GM12878 (cell line): ENCODE measurements at regions not wholly inside any gene's neighbourhood (a gene's known extent, or its start where the extent isn't known, plus 50 kb on each side); places are given as distances from the start of the nearest gene placed in this dataset.

Experiments
- ATAC-seq: fragments of 200-7000 bp; cut with Tn5 transposase; 3 replicates; pipeline ENCODE4 v1.9.1; 2020; ENCODE audit warnings: mild to moderate bottlenecking, moderate library complexity
- BruUV-seq: library from RNA; stranded (reverse); fragments of 400-500 nt; replicated peaks from 2 replicates; lab custom pipeline; 2021; lab: Mats Ljungman, UMichigan
- CTCF ChIA-PET: fragments of 300-600 bp; sonication (Branson Sonifier 250); formaldehyde crosslinking; extraction: SDS; loops from one replicate; lab custom pipeline; 2021; ENCODE audit warnings: inconsistent platforms; lab: Yijun Ruan, JAX
- POLR2A ChIA-PET: fragments of 350-600 bp; formaldehyde crosslinking; extraction: SDS; loops from one replicate; lab custom pipeline; 2021; ENCODE audit warnings: inconsistent platforms; lab: Charles Lee
- RAD21 ChIA-PET: fragments of 300-600 bp; sonication (Branson Sonifier 250); formaldehyde crosslinking; loops from one replicate; lab custom pipeline; 2023; ENCODE audit warnings: antibody characterized with exemption; ENCODE audit not compliant: unreplicated experiment; lab: Charles Lee
- SMC1A ChIA-PET: fragments of 300-600 bp; sonication (Branson Sonifier 250); formaldehyde crosslinking; loops from one replicate; lab custom pipeline; 2023; ENCODE audit not compliant: unreplicated experiment, uncharacterized antibody; lab: Charles Lee
- DNase-seq: peaks from one replicate; pipeline ENCODE4 v3.0.0-alpha.2; 2011; ENCODE audit warnings: low read depth, low spot score
- FAIRE-seq: peaks from 3 replicates; lab custom pipeline; 2011; peaks lifted over from hg19 to GRCh38; lab: Jason Lieb, UNC
- H2AFZ ChIP-seq: 2 replicates; pipeline ENCODE4 v1.6.0; 2011; ENCODE audit warnings: low read depth, low read length, control low read depth; ENCODE audit not compliant: control insufficient read depth
- H3K27ac ChIP-seq: 2 replicates; pipeline ENCODE4 v1.5.1; 2011; ENCODE audit warnings: control low read depth; ENCODE audit not compliant: control insufficient read depth, insufficient read depth
- H3K27me3 ChIP-seq, 2 experiments: replicated peaks in 1 of 2; 2 replicates each; pipeline versions ENCODE4 v1.6.0 to v1.6.1; 2011; ENCODE audit warnings: low read length in 1 of 2; ENCODE audit not compliant: control insufficient read depth in 2 of 2, insufficient read depth in 2 of 2
- H3K36me3 ChIP-seq, 2 experiments: 2 replicates each; pipeline ENCODE4 v1.5.1; 2011; ENCODE audit warnings: low read length in 1 of 2; ENCODE audit not compliant: control insufficient read depth in 2 of 2, insufficient read depth in 2 of 2
- H3K4me1 ChIP-seq: 2 replicates; pipeline ENCODE4 v1.6.1; 2011; ENCODE audit warnings: mild to moderate bottlenecking, low read length, moderate library complexity, mixed read lengths; ENCODE audit not compliant: control insufficient read depth, insufficient read depth
- H3K4me2 ChIP-seq: 2 replicates; pipeline ENCODE4 v1.6.0; 2011; ENCODE audit warnings: control low read depth; ENCODE audit not compliant: control insufficient read depth, insufficient read depth
- H3K4me3 ChIP-seq: fragments of 200-600 bp; sonication (generic); 2 replicates; pipeline ENCODE4 v1.5.1; 2016
- H3K79me2 ChIP-seq: 2 replicates; pipeline ENCODE4 v1.6.0; 2011; ENCODE audit warnings: low read length; ENCODE audit not compliant: control insufficient read depth, insufficient read depth
- H3K9ac ChIP-seq: 2 replicates; pipeline ENCODE4 v1.8.0; 2011; ENCODE audit warnings: low read length, control low read depth, mixed read lengths; ENCODE audit not compliant: control insufficient read depth, insufficient read depth
- H3K9me3 ChIP-seq: replicated peaks from 3 replicates; pipeline ENCODE4 v1.5.1; 2011; ENCODE audit warnings: mild to moderate bottlenecking, low read length; ENCODE audit not compliant: control insufficient read depth, insufficient read depth
- H4K20me1 ChIP-seq: 2 replicates; pipeline ENCODE4 v1.6.0; 2011; ENCODE audit not compliant: control insufficient read depth, insufficient read depth
- BHLHE40 ChIP-seq, 2 experiments: fragments of 450-650 bp in 1 of 2; IDR thresholded peaks; 2 replicates each; pipeline ENCODE4 v1.6.1; 2011 to 2017; ENCODE audit warnings: low read depth in 2 of 2, borderline replicate concordance in 1 of 2, improper control_type of control experiment in 1 of 2, low read length in 1 of 2, mild to moderate bottlenecking in 1 of 2
- BRCA1 ChIP-seq: IDR thresholded peaks from 2 replicates; pipeline ENCODE4 v1.6.1; 2011; ENCODE audit warnings: low read depth, low read length, improper control_type of control experiment
- CBFB ChIP-seq: IDR thresholded peaks from 2 replicates; pipeline ENCODE4 v1.6.1; 2016; ENCODE audit warnings: antibody characterized with exemption, low read depth
- CHD1 ChIP-seq: IDR thresholded peaks from 2 replicates; pipeline ENCODE4 v1.6.1; 2012; ENCODE audit warnings: low read depth, low read length, improper control_type of control experiment
- E2F4 ChIP-seq: IDR thresholded peaks from 2 replicates; pipeline ENCODE4 v1.6.1; 2012; ENCODE audit warnings: low read depth, low read length, improper control_type of control experiment
- FOS ChIP-seq: IDR thresholded peaks from 3 replicates; pipeline ENCODE4 v1.6.1; 2011; ENCODE audit warnings: borderline replicate concordance; ENCODE audit not compliant: insufficient read length; ENCODE audit errors: extremely low read depth
- HDGF ChIP-seq: fragments of 450-650 bp; IDR thresholded peaks from 2 replicates; pipeline ENCODE4 v1.6.1; 2016; ENCODE audit warnings: antibody characterized with exemption
- MTA3 ChIP-seq: IDR thresholded peaks from 2 replicates; pipeline ENCODE4 v1.6.1; 2012; ENCODE audit warnings: low read length, inconsistent platforms, borderline replicate concordance
- NR2C1 ChIP-seq: fragments of 450-650 bp; IDR thresholded peaks from 2 replicates; pipeline ENCODE4 v1.6.1; 2017; ENCODE audit warnings: antibody characterized with exemption, mild to moderate bottlenecking, moderate library complexity
- SMAD1 ChIP-seq: fragments of 450-650 bp; IDR thresholded peaks from 2 replicates; pipeline ENCODE4 v1.6.1; 2018; ENCODE audit warnings: mild to moderate bottlenecking, low read depth; ENCODE audit not compliant: partially characterized antibody
- SREBF2 ChIP-seq: IDR thresholded peaks from 2 replicates; pipeline ENCODE4 v1.6.1; 2012; ENCODE audit warnings: mild to moderate bottlenecking, low read length
- STAT3 ChIP-seq: IDR thresholded peaks from 2 replicates; pipeline ENCODE4 v1.6.1; 2011; ENCODE audit warnings: low read depth, low read length, improper control_type of control experiment
- TBL1XR1 ChIP-seq: IDR thresholded peaks from 2 replicates; pipeline ENCODE4 v1.6.1; 2012; ENCODE audit warnings: low read depth, low read length, improper control_type of control experiment
- WGBS: methylation state at CpG from one replicate; pipeline ENCODE4 v1.1.6; 2016; ENCODE audit warnings: low lambda C conversion rate; ENCODE audit not compliant: insufficient replicate concordance, insufficient coverage; ENCODE audit errors: missing lambda C conversion rate; 5-methylcytosine and 5-hydroxymethylcytosine counted together
- in situ Hi-C: fragments of 300-500 bp; cut with MboI; formaldehyde crosslinking; loops from 9 replicates; pipeline ENCODE4 v1.14.3; 2018; ENCODE audit warnings: mixed read lengths
- intact Hi-C: fragments of 100-400 bp; cut with micrococcal nuclease; formaldehyde crosslinking; loops from one replicate; pipeline ENCODE4 v1.14.2; 2022; ENCODE audit not compliant: unreplicated experiment
- TF ChIP-seq, protein P1 (sequence below): fragments of 450-650 bp; IDR thresholded peaks from 2 replicates; pipeline ENCODE4 v1.6.1; 2017; ENCODE audit warnings: mild to moderate bottlenecking, low read depth, inconsistent platforms; ENCODE audit not compliant: poor library complexity, severe bottlenecking

DNA sequence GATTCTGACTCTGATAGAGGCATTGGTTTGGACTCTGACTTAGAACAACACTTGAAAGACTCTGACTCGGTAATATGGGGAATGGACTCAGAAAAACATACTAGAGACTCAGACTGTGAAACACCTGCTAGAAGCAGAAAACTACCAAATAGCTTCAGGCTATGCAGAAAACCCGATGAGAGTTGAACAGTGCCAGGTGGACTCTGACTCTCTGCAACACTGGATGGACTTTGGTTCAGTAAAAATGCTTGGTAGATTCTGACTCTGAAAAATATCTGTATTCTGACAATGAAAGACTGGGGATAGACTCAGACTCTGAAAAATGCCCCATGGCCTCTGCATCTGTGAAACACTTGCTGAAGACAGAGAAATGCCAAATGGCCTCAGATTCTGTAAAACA, 215.1 kb upstream of the HDX start (continued):
- TF ChIP-seq TBL1XR1 (no peak), SMAD1 (no peak), SREBF2 (no peak)

- ATAC-seq (no peak), DNase-seq (no peak), FAIRE-seq (no peak)
- H3K4me3 ChIP-seq = no peak overlapping the region
- H3K9me3 ChIP-seq = no peaks in the 10 kb centered on the region
- WGBS = 21% methylated on average over 2 of the region's 2 CpGs
- intact Hi-C loops (no loop called here), in situ Hi-C loops (no loop called here)
- no peak overlapping the region for H3K9ac ChIP-seq
- ChIA-PET SMC1A (interaction anchor here (1.1 kb wide), 1 partner anchor 8 kb away, joined by 4 read pairs; no protein-coding TSS in a partner anchor), RAD21 (no interaction called here), POLR2A (no interaction called here), CTCF (no interaction called here)
- TF ChIP-seq NR2C1 (no peak), CHD1 (no peak)
- H3K27me3 ChIP-seq = no peaks in the 10 kb centered on the region
- H3K4me1 ChIP-seq = no peaks in the 10 kb centered on the region
- H2AFZ ChIP-seq = no peak overlapping the region
- no peaks in the 10 kb centered on the region for H4K20me1 ChIP-seq
- H3K4me2 ChIP-seq = no peak overlapping the region
- H3K27ac ChIP-seq = no peak overlapping the region
- H3K36me3 ChIP-seq = no peaks in the 10 kb centered on the region
- H3K79me2 ChIP-seq = no peaks in the 10 kb centered on the region
- BruUV-seq = no TSS peak
Observed at GRCh38 chrX:84721416-84721815, 219.2 kb upstream of the HDX start.

- FAIRE-seq = no peak
- Histone ChIP-seq H2AFZ (no peak overlapping the region), H3K4me3 (no peak overlapping the region), H3K9me3 (no peaks in the 10 kb centered on the region), H3K27ac (no peak overlapping the region), H4K20me1 (no peaks in the 10 kb centered on the region), H3K79me2 (no peaks in the 10 kb centered on the region), H3K9ac (no peak overlapping the region), H3K4me1 (no peaks in the 10 kb centered on the region), H3K27me3 (no peaks in the 10 kb centered on the region), H3K36me3 (no peaks in the 10 kb centered on the region), H3K4me2 (no peak overlapping the region)
- no TSS peak for BruUV-seq
- POLR2A ChIA-PET = no interaction called here
- WGBS = 68% methylated on average over 5 of the region's 5 CpGs
- SMC1A ChIA-PET = no interaction called here
- no peak for DNase-seq
- RAD21 ChIA-PET = no interaction called here
- ATAC-seq = no peak
- intact Hi-C loops (no loop called here), in situ Hi-C loops (no loop called here)
- CTCF ChIA-PET = no interaction called here
- no peak for TF ChIP-seq BRCA1
- TF ChIP-seq BHLHE40 (IDR thresholded peaks at IDR 0.05; ENCODE audit: borderline replicate concordance in 1 of 2, low read depth in 2 of 2, low read length in 1 of 2) = no peak
- TF ChIP-seq, protein P1, sequence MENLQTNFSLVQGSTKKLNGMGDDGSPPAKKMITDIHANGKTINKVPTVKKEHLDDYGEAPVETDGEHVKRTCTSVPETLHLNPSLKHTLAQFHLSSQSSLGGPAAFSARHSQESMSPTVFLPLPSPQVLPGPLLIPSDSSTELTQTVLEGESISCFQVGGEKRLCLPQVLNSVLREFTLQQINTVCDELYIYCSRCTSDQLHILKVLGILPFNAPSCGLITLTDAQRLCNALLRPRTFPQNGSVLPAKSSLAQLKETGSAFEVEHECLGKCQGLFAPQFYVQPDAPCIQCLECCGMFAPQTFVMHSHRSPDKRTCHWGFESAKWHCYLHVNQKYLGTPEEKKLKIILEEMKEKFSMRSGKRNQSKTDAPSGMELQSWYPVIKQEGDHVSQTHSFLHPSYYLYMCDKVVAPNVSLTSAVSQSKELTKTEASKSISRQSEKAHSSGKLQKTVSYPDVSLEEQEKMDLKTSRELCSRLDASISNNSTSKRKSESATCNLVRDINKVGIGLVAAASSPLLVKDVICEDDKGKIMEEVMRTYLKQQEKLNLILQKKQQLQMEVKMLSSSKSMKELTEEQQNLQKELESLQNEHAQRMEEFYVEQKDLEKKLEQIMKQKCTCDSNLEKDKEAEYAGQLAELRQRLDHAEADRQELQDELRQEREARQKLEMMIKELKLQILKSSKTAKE = no peak
- no peak for TF ChIP-seq HDGF
- no peak for TF ChIP-seq STAT3
- no peak for TF ChIP-seq CBFB
- TF ChIP-seq TBL1XR1 = no peak
- no peak for TF ChIP-seq FOS
- no peak for TF ChIP-seq E2F4
- no peak for TF ChIP-seq MTA3
Observed at GRCh38 chrX:84724576-84724975, 222.3 kb upstream of the HDX start.
